Neural cell (in vitro differentiated cells): ENCODE measurements at regions not wholly inside any gene's neighbourhood (a gene's known extent, or its start where the extent isn't known, plus 50 kb on each side); places are given as distances from the start of the nearest gene placed in this dataset.

ENCODE experiments used
- H2AFZ ChIP-seq: fragments of 200-600, 300-800 bp; sonication (generic), shearing (Covaris generic); 2 replicates; pipeline ENCODE4 v1.6.0; 2014; ENCODE audit warnings: low read depth, mild to moderate bottlenecking, antibody characterized with exemption, low read length, moderate library complexity
- H3F3A ChIP-seq: fragments of 200-600 bp; shearing (Covaris generic); 2 replicates; pipeline ENCODE4 v1.6.1; 2016; ENCODE audit warnings: mild to moderate bottlenecking, moderate library complexity, mixed read lengths, antibody characterized with exemption, low read length; ENCODE audit not compliant: insufficient read depth, poor library complexity, severe bottlenecking
- H3K27ac ChIP-seq: fragments of 200-600, 300-800 bp; sonication (generic), shearing (Covaris generic); 2 replicates; pipeline ENCODE4 v1.5.1; 2014; ENCODE audit warnings: mild to moderate bottlenecking, low read length, moderate library complexity
- H3K27me3 ChIP-seq: fragments of 300-800, 200-600 bp; sonication (generic), shearing (Covaris generic); 2 replicates; pipeline ENCODE4 v1.6.0; 2014; ENCODE audit warnings: mild to moderate bottlenecking, low read depth, low read length, moderate library complexity; ENCODE audit not compliant: insufficient read depth
- H3K36me3 ChIP-seq: fragments of 300-800, 200-600 bp; sonication (generic), shearing (Covaris generic); 2 replicates; pipeline ENCODE4 v1.5.1; 2014; ENCODE audit warnings: mild to moderate bottlenecking, antibody characterized with exemption, low read length, moderate library complexity; ENCODE audit not compliant: insufficient read depth
- H3K4me2 ChIP-seq: fragments of 300-800, 200-600 bp; sonication (generic), shearing (Covaris generic); 2 replicates; pipeline ENCODE4 v1.6.0; 2014; ENCODE audit warnings: mild to moderate bottlenecking, low read length
- H3K4me3 ChIP-seq: fragments of 300-800, 200-600 bp; sonication (generic), shearing (Covaris generic); 2 replicates; pipeline ENCODE4 v1.5.1; 2014; ENCODE audit warnings: mild to moderate bottlenecking, low read length, moderate library complexity
- H3K79me2 ChIP-seq: fragments of 200-600 bp; shearing (Covaris generic); replicated peaks from 2 replicates; pipeline ENCODE4 v1.6.0; 2014; ENCODE audit warnings: mild to moderate bottlenecking, low read length, moderate library complexity; ENCODE audit not compliant: insufficient read depth
- H3K9ac ChIP-seq: fragments of 300-800, 200-600 bp; sonication (generic), shearing (Covaris generic); 2 replicates; pipeline ENCODE4 v1.6.1; 2016; ENCODE audit warnings: mild to moderate bottlenecking, low read length, mixed read lengths
- H3K9me2 ChIP-seq: fragments of 200-600 bp; shearing (Covaris generic); 2 replicates; pipeline ENCODE4 v1.6.1; 2016; ENCODE audit warnings: mild to moderate bottlenecking, low read length, mixed read lengths; ENCODE audit not compliant: insufficient read depth
- H3K9me3 ChIP-seq: fragments of 200-600, 300-800 bp; sonication (generic), shearing (Covaris generic); 2 replicates; pipeline ENCODE4 v1.6.1; 2016; ENCODE audit warnings: mild to moderate bottlenecking, mixed run types, low read length, moderate library complexity, mixed read lengths
- H4K20me1 ChIP-seq: fragments of 200-600 bp; shearing (Covaris generic); 2 replicates; pipeline ENCODE4 v1.6.1; 2016; ENCODE audit warnings: mild to moderate bottlenecking, mixed run types; ENCODE audit not compliant: insufficient read depth
- CTCF ChIP-seq: fragments of 450-650 bp; IDR thresholded peaks from 2 replicates; pipeline ENCODE4 v1.5.1; 2014; ENCODE audit warnings: antibody characterized with exemption, mild to moderate bottlenecking, moderate library complexity; ENCODE audit not compliant: poor library complexity, severe bottlenecking
- EP300 ChIP-seq: fragments of 450-650 bp; conservative IDR thresholded peaks from 2 replicates; pipeline ENCODE4 v1.6.1; 2014; ENCODE audit warnings: antibody characterized with exemption, mild to moderate bottlenecking, moderate library complexity; ENCODE audit not compliant: poor library complexity, severe bottlenecking
- EZH2 ChIP-seq: fragments of 200-600, 300-800 bp; shearing (Covaris generic), sonication (generic); IDR thresholded peaks from 2 replicates; pipeline ENCODE4 v1.6.1; 2014; ENCODE audit warnings: antibody characterized with exemption, low read length, borderline replicate concordance, mild to moderate bottlenecking; ENCODE audit not compliant: insufficient read depth, poor library complexity, severe bottlenecking
- MXI1 ChIP-seq: fragments of 450-650 bp; conservative IDR thresholded peaks from 2 replicates; pipeline ENCODE4 v1.6.1; 2014; ENCODE audit warnings: antibody characterized with exemption, mild to moderate bottlenecking; ENCODE audit not compliant: poor library complexity, severe bottlenecking
- POLR2AphosphoS5 ChIP-seq: IDR thresholded peaks from 2 replicates; pipeline ENCODE4 v1.6.1; 2012
- RAD21 ChIP-seq: fragments of 450-650 bp; conservative IDR thresholded peaks from 2 replicates; pipeline ENCODE4 v1.6.1; 2014; ENCODE audit warnings: antibody characterized with exemption, mild to moderate bottlenecking, moderate library complexity
- SMC3 ChIP-seq: fragments of 450-650 bp; conservative IDR thresholded peaks from 2 replicates; pipeline ENCODE4 v1.6.1; 2014; ENCODE audit warnings: antibody characterized with exemption, mild to moderate bottlenecking, moderate library complexity; ENCODE audit not compliant: poor library complexity
- TAF1 ChIP-seq: IDR thresholded peaks from 2 replicates; pipeline ENCODE4 v1.6.1; 2012; ENCODE audit warnings: low read depth
- TF ChIP-seq, protein P1 (sequence below): IDR thresholded peaks from 2 replicates; pipeline ENCODE4 v1.6.1; 2012; ENCODE audit warnings: borderline replicate concordance

- no peaks in the 10 kb centered on the region for H3K79me2 ChIP-seq
- no peaks in the 10 kb centered on the region for H3K9me3 ChIP-seq
- no peak overlapping the region for H3K4me2 ChIP-seq
- H3K36me3 ChIP-seq: no peaks in the 10 kb centered on the region
- H3K9me2 ChIP-seq: no peaks in the 10 kb centered on the region
- H3K27ac ChIP-seq: no peak overlapping the region
- no peaks in the 10 kb centered on the region for H4K20me1 ChIP-seq
- H3K4me3 ChIP-seq: no peak overlapping the region
- H3F3A ChIP-seq: no peaks in the 10 kb centered on the region
- no peaks in the 10 kb centered on the region for H3K27me3 ChIP-seq
- no peak overlapping the region for H2AFZ ChIP-seq
- H3K9ac ChIP-seq: no peak overlapping the region
- TF ChIP-seq EZH2 (no peak), CTCF (no peak), RAD21 (no peak)
Measured at GRCh38 chr2:21687589-21687988, 563.8 kb downstream of the TDRD15 start.

DNA sequence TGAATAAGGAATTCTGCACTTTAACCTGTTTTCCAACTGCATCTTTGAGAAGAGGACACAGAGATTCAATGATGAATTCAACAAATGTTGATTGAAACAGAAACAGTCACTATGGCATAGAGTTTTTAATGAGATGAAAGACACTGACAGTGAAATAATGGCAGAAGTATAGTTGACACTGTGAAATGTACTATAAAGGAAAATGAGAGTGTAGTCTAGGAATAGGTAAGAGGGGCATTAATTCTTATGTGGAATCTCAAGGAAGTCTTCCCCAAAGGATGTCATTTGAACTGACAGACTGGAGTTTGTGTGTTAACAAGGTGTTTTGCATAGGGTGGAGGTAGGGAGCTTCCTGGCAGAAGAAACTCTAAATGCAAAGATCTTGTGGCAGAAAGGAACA, 566.2 kb downstream of the TDRD15 start:
- Histone ChIP-seq H3K9me3 (no peaks in the 10 kb centered on the region), H3K27me3 (no peaks in the 10 kb centered on the region), H3K9me2 (no peaks in the 10 kb centered on the region), H4K20me1 (no peaks in the 10 kb centered on the region), H3F3A (peaks cover 6% of the 10 kb centered on the region), H2AFZ (no peak overlapping the region), H3K36me3 (no peaks in the 10 kb centered on the region), H3K4me2 (no peak overlapping the region), H3K4me3 (no peak overlapping the region), H3K9ac (no peak overlapping the region), H3K79me2 (no peaks in the 10 kb centered on the region), H3K27ac (peak overlapping the region; percentile 59)
- TF ChIP-seq, protein P1, sequence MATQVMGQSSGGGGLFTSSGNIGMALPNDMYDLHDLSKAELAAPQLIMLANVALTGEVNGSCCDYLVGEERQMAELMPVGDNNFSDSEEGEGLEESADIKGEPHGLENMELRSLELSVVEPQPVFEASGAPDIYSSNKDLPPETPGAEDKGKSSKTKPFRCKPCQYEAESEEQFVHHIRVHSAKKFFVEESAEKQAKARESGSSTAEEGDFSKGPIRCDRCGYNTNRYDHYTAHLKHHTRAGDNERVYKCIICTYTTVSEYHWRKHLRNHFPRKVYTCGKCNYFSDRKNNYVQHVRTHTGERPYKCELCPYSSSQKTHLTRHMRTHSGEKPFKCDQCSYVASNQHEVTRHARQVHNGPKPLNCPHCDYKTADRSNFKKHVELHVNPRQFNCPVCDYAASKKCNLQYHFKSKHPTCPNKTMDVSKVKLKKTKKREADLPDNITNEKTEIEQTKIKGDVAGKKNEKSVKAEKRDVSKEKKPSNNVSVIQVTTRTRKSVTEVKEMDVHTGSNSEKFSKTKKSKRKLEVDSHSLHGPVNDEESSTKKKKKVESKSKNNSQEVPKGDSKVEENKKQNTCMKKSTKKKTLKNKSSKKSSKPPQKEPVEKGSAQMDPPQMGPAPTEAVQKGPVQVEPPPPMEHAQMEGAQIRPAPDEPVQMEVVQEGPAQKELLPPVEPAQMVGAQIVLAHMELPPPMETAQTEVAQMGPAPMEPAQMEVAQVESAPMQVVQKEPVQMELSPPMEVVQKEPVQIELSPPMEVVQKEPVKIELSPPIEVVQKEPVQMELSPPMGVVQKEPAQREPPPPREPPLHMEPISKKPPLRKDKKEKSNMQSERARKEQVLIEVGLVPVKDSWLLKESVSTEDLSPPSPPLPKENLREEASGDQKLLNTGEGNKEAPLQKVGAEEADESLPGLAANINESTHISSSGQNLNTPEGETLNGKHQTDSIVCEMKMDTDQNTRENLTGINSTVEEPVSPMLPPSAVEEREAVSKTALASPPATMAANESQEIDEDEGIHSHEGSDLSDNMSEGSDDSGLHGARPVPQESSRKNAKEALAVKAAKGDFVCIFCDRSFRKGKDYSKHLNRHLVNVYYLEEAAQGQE: peak; percentile 97
- TF ChIP-seq RAD21 (no peak), MXI1 (no peak), POLR2AphosphoS5 (peak; percentile 23), CTCF (peak; percentile 14), TAF1 (no peak), EP300 (peak; percentile 77), SMC3 (no peak)
